H9 (cell line): ENCODE measurements at regions not wholly inside any gene's neighbourhood (a gene's known extent, or its start where the extent isn't known, plus 50 kb on each side); places are given as distances from the start of the nearest gene placed in this dataset.

Source experiments
- DNase-seq: peaks from one replicate; pipeline ENCODE4 v3.0.0-alpha.2; 2017
- H2AFZ ChIP-seq: one replicate; pipeline ENCODE4 v1.6.1; 2013; ENCODE audit warnings: mild to moderate bottlenecking, low read length, control low read depth, moderate library complexity
- H2AK5ac ChIP-seq: 2 replicates; pipeline ENCODE4 v1.6.1; 2013; ENCODE audit warnings: low read length, control low read depth, mixed read lengths; ENCODE audit not compliant: insufficient read length
- H2BK120ac ChIP-seq: one replicate; pipeline ENCODE4 v1.6.1; 2013; ENCODE audit warnings: low read depth, mild to moderate bottlenecking, low read length, control low read depth, inconsistent platforms; ENCODE audit not compliant: poor library complexity, severe bottlenecking
- H2BK12ac ChIP-seq: 2 replicates; pipeline ENCODE4 v1.6.1; 2013; ENCODE audit warnings: low read length, control low read depth, mixed read lengths, low read depth; ENCODE audit not compliant: insufficient read length
- H2BK15ac ChIP-seq: 2 replicates; pipeline ENCODE4 v1.6.1; 2013; ENCODE audit warnings: low read depth, low read length, control low read depth
- H2BK20ac ChIP-seq: one replicate; pipeline ENCODE4 v1.6.1; 2013; ENCODE audit warnings: low read depth, mild to moderate bottlenecking, low read length, control low read depth, inconsistent platforms; ENCODE audit not compliant: poor library complexity, severe bottlenecking
- H2BK5ac ChIP-seq: 2 replicates; pipeline ENCODE4 v1.6.1; 2013; ENCODE audit warnings: low read length, control low read depth, mixed read lengths; ENCODE audit not compliant: insufficient read length
- H3K14ac ChIP-seq: 2 replicates; pipeline ENCODE4 v1.6.1; 2013; ENCODE audit warnings: low read length, control low read depth; ENCODE audit not compliant: insufficient read depth
- H3K18ac ChIP-seq: 2 replicates; pipeline ENCODE4 v1.6.1; 2013; ENCODE audit warnings: low read depth, mild to moderate bottlenecking, mixed read lengths, low read length, control low read depth; ENCODE audit not compliant: insufficient read length
- H3K23ac ChIP-seq: 2 replicates; pipeline ENCODE4 v1.6.1; 2013; ENCODE audit warnings: low read length, control low read depth, mixed read lengths, low read depth; ENCODE audit not compliant: insufficient read length
- H3K23me2 ChIP-seq: 2 replicates; pipeline ENCODE4 v1.6.1; 2013; ENCODE audit warnings: low read depth, mild to moderate bottlenecking, mixed read lengths, low read length, control low read depth; ENCODE audit not compliant: insufficient read length, poor library complexity, severe bottlenecking
- H3K27ac ChIP-seq: 2 replicates; pipeline ENCODE4 v1.5.1; 2013; ENCODE audit warnings: low read length, control low read depth, mixed read lengths, low read depth; ENCODE audit not compliant: insufficient read length
- H3K27me3 ChIP-seq: 2 replicates; pipeline ENCODE4 v1.6.1; 2013; ENCODE audit warnings: low read length, control low read depth, inconsistent platforms; ENCODE audit not compliant: insufficient read depth
- H3K4ac ChIP-seq: 2 replicates; pipeline ENCODE4 v1.6.1; 2013; ENCODE audit warnings: low read depth, mild to moderate bottlenecking, control low read depth, inconsistent platforms, low read length, moderate library complexity
- H3K4me1 ChIP-seq: 2 replicates; pipeline ENCODE4 v1.6.1; 2013; ENCODE audit warnings: low read length, control low read depth, inconsistent platforms; ENCODE audit not compliant: insufficient read depth
- H3K4me2 ChIP-seq: 2 replicates; pipeline ENCODE4 v1.6.1; 2013; ENCODE audit warnings: low read length, control low read depth, mixed read lengths; ENCODE audit not compliant: insufficient read length, insufficient read depth
- H3K56ac ChIP-seq: 2 replicates; pipeline ENCODE4 v1.6.1; 2013; ENCODE audit warnings: low read depth, mild to moderate bottlenecking, mixed read lengths, low read length, control low read depth; ENCODE audit not compliant: insufficient read length
- H3K79me1 ChIP-seq: 2 replicates; pipeline ENCODE4 v1.6.1; 2013; ENCODE audit warnings: low read depth, mild to moderate bottlenecking, moderate library complexity, low read length, control low read depth, inconsistent platforms; ENCODE audit not compliant: insufficient read depth, poor library complexity, severe bottlenecking
- H3K79me2 ChIP-seq: 2 replicates; pipeline ENCODE4 v1.6.1; 2013; ENCODE audit warnings: low read length, control low read depth, inconsistent platforms; ENCODE audit not compliant: insufficient read depth
- H3K9ac ChIP-seq: 2 replicates; pipeline ENCODE4 v1.6.1; 2013; ENCODE audit warnings: low read length, control low read depth, mixed read lengths; ENCODE audit not compliant: insufficient read length; ENCODE audit errors: extremely low read depth
- H3K9me3 ChIP-seq: one replicate; pipeline ENCODE4 v1.6.1; 2013; ENCODE audit warnings: low read depth, low read length, inconsistent platforms; ENCODE audit not compliant: control insufficient read depth
- H3T11ph ChIP-seq: one replicate; pipeline ENCODE4 v1.6.1; 2013; ENCODE audit warnings: mild to moderate bottlenecking, low read length, control low read depth, inconsistent platforms
- H4K20me1 ChIP-seq: one replicate; pipeline ENCODE4 v1.6.1; 2013; ENCODE audit not compliant: control insufficient read depth, insufficient read length, insufficient read depth
- H4K5ac ChIP-seq: 2 replicates; pipeline ENCODE4 v1.6.1; 2013; ENCODE audit warnings: low read depth, mild to moderate bottlenecking, mixed read lengths, low read length, control low read depth; ENCODE audit not compliant: insufficient read length
- H4K8ac ChIP-seq: replicated peaks from 2 replicates; pipeline ENCODE4 v1.6.1; 2013; ENCODE audit warnings: low read length, control low read depth, mixed read lengths, low read depth; ENCODE audit not compliant: insufficient read length
- H4K91ac ChIP-seq: 2 replicates; pipeline ENCODE4 v1.6.1; 2013; ENCODE audit warnings: low read depth, mild to moderate bottlenecking, moderate library complexity, mixed read lengths, low read length, control low read depth; ENCODE audit not compliant: insufficient read length
- H3K27ac Mint-ChIP-seq, 3 experiments: 2 replicates in 2 of 3; 3 replicates in 1 of 3; pipeline ENCODE4 v1.8.0; 2020 to 2021; ENCODE audit warnings: mixed read lengths in 3 of 3, mild to moderate bottlenecking in 1 of 3, moderate library complexity in 1 of 3
- H3K27me3 Mint-ChIP-seq: 2 replicates; pipeline ENCODE4 v1.8.0; 2021; ENCODE audit warnings: low read depth, mild to moderate bottlenecking, moderate library complexity, mixed read lengths
- H3K36me3 Mint-ChIP-seq, 3 experiments: 2 replicates in 2 of 3; 3 replicates in 1 of 3; pipeline ENCODE4 v1.8.0; 2020 to 2021; ENCODE audit warnings: low read depth in 3 of 3, mixed read lengths in 3 of 3; ENCODE audit not compliant: insufficient read depth in 1 of 3
- H3K4me1 Mint-ChIP-seq, 2 experiments: 2 replicates each; pipeline ENCODE4 v1.8.0; 2020; ENCODE audit warnings: mixed read lengths in 2 of 2
- H3K4me3 Mint-ChIP-seq, 2 experiments: 2 replicates in 1 of 2; 3 replicates in 1 of 2; pipeline ENCODE4 v1.8.0; 2020 to 2021; ENCODE audit warnings: mild to moderate bottlenecking in 2 of 2, mixed read lengths in 2 of 2, moderate library complexity in 1 of 2
- H3K9me3 Mint-ChIP-seq, 2 experiments: 2 replicates in 1 of 2; 3 replicates in 1 of 2; pipeline ENCODE4 v1.8.0; 2020; ENCODE audit warnings: mild to moderate bottlenecking in 2 of 2, mixed read lengths in 2 of 2, moderate library complexity in 1 of 2
- WGBS: extraction: QIAGEN DNeasy Blood & Tissue Kit; methylation state at CpG from one replicate; pipeline ENCODE4 v1.1.7; 2013; ENCODE audit warnings: missing lambda C conversion rate, low lambda C conversion rate, mixed read lengths; ENCODE audit not compliant: insufficient read length; ENCODE audit errors: extremely low coverage; 5-methylcytosine and 5-hydroxymethylcytosine counted together
- TF ChIP-seq, protein P1 (sequence below): fragments of 200-600 bp; sonication (generic); conservative IDR thresholded peaks from 3 replicates; pipeline ENCODE4 v1.8.0; 2021; ENCODE audit warnings: antibody characterized with exemption, mild to moderate bottlenecking

DNA sequence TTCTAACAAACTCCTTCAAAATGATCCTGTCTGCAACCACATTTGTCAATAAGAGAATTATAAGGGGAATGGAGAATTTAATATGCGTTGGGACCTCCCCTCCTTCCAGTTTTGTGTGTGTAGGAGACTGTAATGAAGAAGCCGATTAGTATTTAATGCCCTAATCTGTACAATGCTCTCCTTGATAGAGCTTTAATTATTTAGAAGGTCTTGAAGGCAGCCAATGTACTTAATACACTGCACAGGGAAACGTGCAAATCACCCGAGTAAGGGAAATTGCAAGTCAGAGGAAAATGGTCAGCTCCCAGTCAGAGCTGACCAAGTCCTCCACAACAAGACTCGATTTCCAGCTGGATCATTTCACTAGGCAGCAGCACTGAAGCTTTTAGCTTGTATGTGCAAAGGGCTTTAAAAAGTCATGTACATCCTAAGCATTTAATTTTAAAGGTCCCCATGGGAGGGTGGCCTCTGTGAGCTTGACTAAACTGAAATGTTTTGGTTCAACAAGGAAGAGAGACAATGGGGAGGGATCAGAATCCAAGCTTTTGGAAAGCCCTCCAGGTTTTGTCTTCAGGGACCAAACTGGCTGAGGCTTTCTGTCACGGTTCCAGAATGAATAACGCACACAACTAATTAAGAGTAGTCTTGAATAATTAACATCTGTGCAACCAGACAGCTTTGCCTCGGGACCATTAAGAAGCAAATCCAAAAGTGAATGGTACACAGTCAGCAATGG, 159.8 kb upstream of the MITF start:
- no CpG with 5 or more reads among the region's 8 CpGs for WGBS
- Histone ChIP-seq H2AK5ac (no peak overlapping the region), H2BK120ac (no peak overlapping the region), H3T11ph (no peak overlapping the region), H3K79me2 (no peaks in the 10 kb centered on the region), H3K9me3 (no peaks in the 10 kb centered on the region), H3K79me1 (no peaks in the 10 kb centered on the region), H4K5ac (no peak overlapping the region), H3K23ac (no peak overlapping the region), H3K4me2 (no peak overlapping the region), H2BK5ac (no peak overlapping the region), H3K9ac (no peak overlapping the region), H2BK15ac (no peak overlapping the region), H2BK20ac (no peak overlapping the region), H3K4me1 (no peaks in the 10 kb centered on the region), H3K23me2 (no peaks in the 10 kb centered on the region), H3K56ac (no peak overlapping the region), H2AFZ (no peak overlapping the region), H3K18ac (no peak overlapping the region), H3K14ac (no peak overlapping the region), H3K4ac (no peak overlapping the region), H3K27me3 (no peaks in the 10 kb centered on the region), H4K20me1 (no peaks in the 10 kb centered on the region), H3K27ac (no peak overlapping the region), H2BK12ac (no peak overlapping the region), H4K91ac (no peak overlapping the region), H4K8ac (no peak overlapping the region)
- TF ChIP-seq, protein P1, sequence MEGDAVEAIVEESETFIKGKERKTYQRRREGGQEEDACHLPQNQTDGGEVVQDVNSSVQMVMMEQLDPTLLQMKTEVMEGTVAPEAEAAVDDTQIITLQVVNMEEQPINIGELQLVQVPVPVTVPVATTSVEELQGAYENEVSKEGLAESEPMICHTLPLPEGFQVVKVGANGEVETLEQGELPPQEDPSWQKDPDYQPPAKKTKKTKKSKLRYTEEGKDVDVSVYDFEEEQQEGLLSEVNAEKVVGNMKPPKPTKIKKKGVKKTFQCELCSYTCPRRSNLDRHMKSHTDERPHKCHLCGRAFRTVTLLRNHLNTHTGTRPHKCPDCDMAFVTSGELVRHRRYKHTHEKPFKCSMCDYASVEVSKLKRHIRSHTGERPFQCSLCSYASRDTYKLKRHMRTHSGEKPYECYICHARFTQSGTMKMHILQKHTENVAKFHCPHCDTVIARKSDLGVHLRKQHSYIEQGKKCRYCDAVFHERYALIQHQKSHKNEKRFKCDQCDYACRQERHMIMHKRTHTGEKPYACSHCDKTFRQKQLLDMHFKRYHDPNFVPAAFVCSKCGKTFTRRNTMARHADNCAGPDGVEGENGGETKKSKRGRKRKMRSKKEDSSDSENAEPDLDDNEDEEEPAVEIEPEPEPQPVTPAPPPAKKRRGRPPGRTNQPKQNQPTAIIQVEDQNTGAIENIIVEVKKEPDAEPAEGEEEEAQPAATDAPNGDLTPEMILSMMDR: no peak
- no peaks in the 10 kb centered on the region for H3K36me3 Mint-ChIP-seq
- no peak overlapping the region for H3K27ac Mint-ChIP-seq
- H3K4me1 Mint-ChIP-seq: no peaks in the 10 kb centered on the region
- H3K4me3 Mint-ChIP-seq: no peak overlapping the region
- H3K27me3 Mint-ChIP-seq: no peaks in the 10 kb centered on the region; the same call in none of the 2 replicates
- DNase-seq: no peak
- H3K9me3 Mint-ChIP-seq: peaks cover 3 to 7% of the 10 kb centered on the region in 2 experiments; a peak in 3 of 5 replicates
